ENCODE measurements at regions not wholly inside any gene's neighbourhood (a gene's known extent, or its start where the extent isn't known, plus 50 kb on each side); places are given as distances from the start of the nearest gene placed in this dataset.
A peak's percentile ranks its signal among the peaks of the same experiment; 100 is the strongest.

DNA sequence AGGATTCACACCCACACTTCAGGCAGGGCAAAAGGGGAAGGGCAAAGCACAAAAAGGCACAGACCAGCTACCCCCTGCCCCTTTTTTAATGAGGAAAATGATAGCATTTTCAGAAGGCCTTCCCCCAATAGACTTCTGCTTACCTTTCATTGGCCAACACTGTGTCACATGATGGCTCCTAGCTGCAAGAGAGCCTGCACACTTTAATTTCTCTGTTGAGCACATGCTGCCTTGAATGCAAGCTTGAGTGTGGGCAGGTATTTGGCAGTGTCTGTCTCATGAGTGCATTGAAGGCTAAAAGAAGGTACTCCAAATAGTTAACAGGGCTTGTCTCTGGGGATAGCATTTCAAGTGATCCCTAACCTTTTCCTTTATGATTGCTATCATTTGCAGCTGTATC, 175.4 kb upstream of the NFE2L3 start:
- no peak for TF ChIP-seq POLR2A (IDR thresholded peaks at IDR 0.05)
- TF ChIP-seq CTCF (IDR thresholded peaks at IDR 0.05): no peak
- ATAC-seq: no peak
- no peak overlapping the region for H3K27ac ChIP-seq
- DNase-seq: no peak
- H3K36me3 ChIP-seq (replicated peaks in 1 of 2; ENCODE audit: insufficient read depth in 1 of 2, low read depth in 2 of 2): no peaks in the 10 kb centered on the region
- H3K4me3 ChIP-seq: no peak overlapping the region
- H3K27me3 ChIP-seq: no peaks in the 10 kb centered on the region
- H3K9me3 ChIP-seq: no peaks in the 10 kb centered on the region
- intact Hi-C loops (cut with DNase I): no loop called here
- no peaks in the 10 kb centered on the region for H3K4me1 ChIP-seq

GRCh38 chr7:25978466-25978865, 173.5 kb upstream of the NFE2L3 start:
- no peaks in the 10 kb centered on the region for H3K36me3 ChIP-seq (replicated peaks in 1 of 2; ENCODE audit: insufficient read depth in 1 of 2, low read depth in 2 of 2)
- H3K27me3 ChIP-seq: no peaks in the 10 kb centered on the region
- TF ChIP-seq CTCF (IDR thresholded peaks at IDR 0.05) (no peak), POLR2A (IDR thresholded peaks at IDR 0.05) (no peak)
- no peak overlapping the region for H3K4me3 ChIP-seq
- DNase-seq (no peak), ATAC-seq (no peak)
- WGBS, 2 donors: 79 to 82% methylated on average over 5 of the region's 5 CpGs
- no peaks in the 10 kb centered on the region for H3K9me3 ChIP-seq
- intact Hi-C loops (cut with DNase I): no loop called here
- H3K27ac ChIP-seq: no peak overlapping the region
- H3K4me1 ChIP-seq: peaks cover 6% of the 10 kb centered on the region

DNA sequence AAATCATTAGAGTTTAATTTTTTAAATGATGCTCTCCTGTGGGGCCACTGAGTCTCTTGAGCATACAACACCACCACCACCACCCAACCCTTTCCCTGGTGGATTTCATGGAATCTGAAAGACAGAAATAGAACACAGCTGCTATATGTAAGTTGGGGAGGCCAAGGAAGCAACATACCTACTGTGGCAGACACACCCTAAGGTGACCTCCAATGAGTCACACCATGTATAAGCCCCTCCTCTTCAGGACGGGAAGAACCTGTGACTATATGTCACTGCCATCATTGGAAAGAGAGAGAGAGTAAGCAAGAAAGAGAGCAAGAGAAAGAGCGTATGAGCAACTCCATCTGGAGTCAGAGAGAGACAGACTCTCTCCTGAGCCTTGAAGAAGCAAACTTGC, 172.4 kb upstream of the NFE2L3 start:
- DNase-seq (no peak), ATAC-seq (no peak)
- Histone ChIP-seq H3K27me3 (no peaks in the 10 kb centered on the region), H3K36me3 (replicated peaks in 1 of 2; ENCODE audit: insufficient read depth in 1 of 2, low read depth in 2 of 2) (no peaks in the 10 kb centered on the region), H3K4me1 (peaks cover 6% of the 10 kb centered on the region), H3K27ac (no peak overlapping the region), H3K4me3 (no peak overlapping the region), H3K9me3 (no peaks in the 10 kb centered on the region)
- 33 to 80% methylated on average over 2 of the region's 2 CpGs for WGBS, 2 donors
- intact Hi-C loops (cut with DNase I): no loop called here
- TF ChIP-seq POLR2A (IDR thresholded peaks at IDR 0.05): no peak
- no peak for TF ChIP-seq CTCF (IDR thresholded peaks at IDR 0.05)

- Histone ChIP-seq H3K4me3 (no peak overlapping the region), H3K36me3 (replicated peaks in 1 of 2; ENCODE audit: insufficient read depth in 1 of 2, low read depth in 2 of 2) (no peaks in the 10 kb centered on the region), H3K9me3 (no peaks in the 10 kb centered on the region), H3K27ac (no peak overlapping the region), H3K27me3 (no peaks in the 10 kb centered on the region), H3K4me1 (peaks cover 6% of the 10 kb centered on the region)
- DNase-seq (peak in 2 of 4 donors; percentile 37 to 38), ATAC-seq (no peak)
- TF ChIP-seq POLR2A (IDR thresholded peaks at IDR 0.05): no peak
- no peak for TF ChIP-seq CTCF (IDR thresholded peaks at IDR 0.05)
- 58 to 66% methylated on average over 2 of the region's 2 CpGs for WGBS, 2 donors
- intact Hi-C loops (cut with DNase I): no loop called here
These were observed 169.3 kb upstream of the NFE2L3 start for GRCh38 chr7:25982684-25983083.

DNA sequence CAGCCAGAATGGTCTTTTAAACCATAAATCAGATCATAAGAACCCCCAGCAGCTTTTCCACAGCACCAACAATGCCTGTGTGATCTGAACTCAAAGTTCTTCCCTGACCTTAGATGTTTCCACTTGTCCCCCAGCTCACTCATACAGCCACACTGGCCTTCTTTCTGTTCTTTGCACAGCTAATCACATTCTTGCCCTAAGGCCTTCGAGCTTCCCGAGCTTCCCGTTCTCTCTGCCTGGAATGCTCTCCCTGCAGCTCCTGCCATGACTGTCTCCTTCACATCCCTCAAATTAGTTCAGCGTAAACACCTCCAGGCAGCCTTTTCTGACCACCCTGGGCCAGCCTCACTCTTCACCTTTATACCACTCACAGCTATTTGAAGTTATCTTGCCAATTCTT, 166.8 kb upstream of the NFE2L3 start:
- H3K9me3 ChIP-seq: no peaks in the 10 kb centered on the region
- H3K27ac ChIP-seq: no peak overlapping the region
- 66 to 70% methylated on average over 4 of the region's 4 CpGs for WGBS, 2 donors
- no peaks in the 10 kb centered on the region for H3K36me3 ChIP-seq (replicated peaks in 1 of 2; ENCODE audit: insufficient read depth in 1 of 2, low read depth in 2 of 2)
- H3K4me3 ChIP-seq: no peak overlapping the region
- H3K27me3 ChIP-seq: no peaks in the 10 kb centered on the region
- intact Hi-C loops (cut with DNase I): no loop called here
- TF ChIP-seq POLR2A (IDR thresholded peaks at IDR 0.05) (no peak), CTCF (IDR thresholded peaks at IDR 0.05) (no peak)
- no peak for ATAC-seq
- DNase-seq: no peak
- peaks cover 16% of the 10 kb centered on the region for H3K4me1 ChIP-seq
